ENCODE measurements at regions not wholly inside any gene's neighbourhood (a gene's known extent, or its start where the extent isn't known, plus 50 kb on each side); places are given as distances from the start of the nearest gene placed in this dataset.

DNA sequence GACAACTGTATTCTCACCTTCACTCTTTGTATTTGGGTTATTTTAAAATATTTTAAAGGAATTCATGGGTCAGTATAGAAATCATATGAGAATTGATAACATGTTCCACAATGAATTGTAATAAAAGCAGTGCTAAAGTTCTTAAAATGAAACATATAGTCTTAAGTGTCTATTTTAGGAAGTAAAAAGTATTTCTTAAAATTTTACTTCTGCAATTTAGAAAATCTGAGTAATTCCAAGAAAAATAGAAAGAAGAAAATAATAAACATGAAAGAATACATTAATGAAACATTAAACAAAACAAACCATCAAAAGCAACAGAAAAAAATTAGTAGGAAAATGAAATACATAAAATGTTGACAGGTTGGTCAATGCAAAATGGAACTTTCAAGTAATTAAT is 332.4 kb downstream of the ETS1 start:
- no peak for FAIRE-seq

DNA sequence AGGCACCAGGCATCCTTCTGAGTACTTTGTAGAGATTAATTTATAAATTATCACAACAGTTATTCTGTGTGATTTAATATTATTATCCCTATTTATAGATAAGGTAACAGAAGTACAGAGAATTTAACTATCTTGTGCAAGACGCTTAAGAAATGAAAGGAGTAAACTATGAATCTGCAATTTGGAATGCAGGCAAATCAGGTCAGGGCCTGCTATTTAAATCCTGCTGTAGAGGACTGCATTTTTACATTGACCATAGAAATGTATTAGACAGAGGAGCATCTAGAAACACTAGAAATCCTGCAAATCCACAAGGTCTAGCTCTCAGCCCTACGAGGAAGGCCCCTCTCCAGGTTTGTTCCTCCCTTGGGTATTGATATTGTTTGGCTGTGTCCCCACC is 336.2 kb downstream of the ETS1 start:
- FAIRE-seq: no peak

DNA sequence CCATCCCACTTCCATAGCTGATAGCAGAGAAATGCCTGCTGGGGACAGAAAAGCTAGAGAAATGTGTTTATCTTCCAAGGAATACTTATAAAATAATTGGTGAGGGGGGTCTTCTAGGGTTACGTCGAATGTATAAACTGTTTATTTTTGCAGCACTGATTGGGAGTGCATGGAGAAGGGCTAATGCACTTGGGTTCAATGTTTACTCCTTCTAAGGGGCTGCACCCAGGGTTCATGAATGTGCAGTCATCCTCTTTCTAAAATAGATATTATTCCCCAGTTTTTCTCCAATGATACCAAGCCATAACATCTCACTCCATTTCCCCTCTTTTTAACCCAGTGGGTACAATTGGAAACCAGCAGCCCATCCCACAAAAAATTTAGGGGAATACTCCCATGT is 336.9 kb downstream of the ETS1 start:
- no peak for FAIRE-seq

DNA sequence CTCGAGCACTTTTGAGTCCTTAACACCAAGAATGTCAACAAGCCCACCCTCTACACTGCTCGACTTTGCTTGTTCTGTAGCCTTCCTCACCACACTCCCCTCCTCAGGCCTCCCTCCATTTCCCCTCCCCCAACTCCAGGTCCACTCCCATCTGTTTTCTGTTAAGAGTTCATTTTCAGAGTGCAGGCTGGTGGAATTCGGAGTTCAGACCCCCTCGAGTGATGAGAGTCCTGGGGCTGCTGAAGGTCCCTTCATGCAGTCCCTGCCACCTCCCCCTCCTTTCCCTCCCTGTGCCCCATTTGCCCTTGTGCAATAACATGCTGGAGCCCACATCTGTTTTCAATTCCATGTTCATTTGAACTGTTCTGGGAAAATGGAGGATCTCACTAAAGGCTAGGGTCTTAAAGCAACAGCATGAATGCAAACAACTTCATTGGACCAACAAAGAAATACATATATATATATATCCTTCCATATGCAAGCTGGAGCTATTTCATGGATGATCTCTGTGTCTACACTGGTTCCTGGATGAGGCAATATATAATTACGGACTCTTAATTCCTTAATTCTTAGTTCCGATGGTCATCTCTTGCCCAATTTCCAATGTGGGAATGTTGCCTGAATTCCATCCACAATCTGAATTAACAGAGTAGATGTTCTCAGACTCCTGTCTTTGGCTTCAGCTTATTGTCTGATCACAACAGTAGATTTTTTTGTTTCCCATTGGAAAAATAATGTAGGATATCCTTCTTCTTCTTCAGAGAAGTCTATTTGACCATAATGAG is 340.4 kb downstream of the ETS1 start:
- FAIRE-seq: no peak

DNA sequence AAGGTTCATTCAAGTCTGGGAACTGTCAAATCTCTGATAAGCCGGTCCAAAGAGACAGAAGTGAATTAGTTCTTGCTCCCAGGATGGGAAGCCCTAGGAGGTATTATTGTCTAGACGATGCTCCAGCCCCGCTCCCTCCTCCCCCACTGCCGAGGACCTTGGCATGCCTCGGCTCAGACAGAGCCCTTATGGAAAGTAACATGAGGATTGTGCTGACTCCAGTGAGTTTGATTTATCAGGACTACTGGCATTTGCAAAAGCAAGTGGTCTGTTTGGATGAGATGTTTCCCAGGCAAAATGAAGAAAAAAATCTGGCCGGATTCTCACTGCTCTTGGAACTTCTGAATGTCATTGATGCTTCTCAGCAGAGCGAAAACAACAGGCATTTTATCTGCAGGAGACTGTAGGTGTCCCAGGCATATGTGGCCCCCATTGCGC is 341.0 kb downstream of the ETS1 start:
- FAIRE-seq: no peak

DNA sequence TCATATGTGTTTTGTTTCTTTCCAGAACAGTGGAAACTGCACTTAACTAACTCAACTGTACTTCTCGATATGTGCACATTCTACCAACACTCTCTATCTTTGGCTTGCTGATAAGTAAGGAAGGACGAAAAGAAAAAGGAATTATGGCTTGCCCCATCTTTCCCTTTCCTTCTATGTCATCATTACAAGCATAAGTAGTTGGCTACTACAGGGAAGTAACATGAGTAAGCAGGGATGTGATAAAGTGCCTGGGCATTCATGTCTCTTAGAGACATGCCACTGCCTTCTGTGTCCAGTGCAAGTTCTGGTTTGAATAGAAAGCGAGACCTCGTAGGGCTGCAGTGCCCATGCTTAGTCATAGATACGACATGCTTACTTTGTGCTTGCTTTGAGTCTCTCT is 342.5 kb downstream of the ETS1 start:
- no peak for FAIRE-seq

DNA sequence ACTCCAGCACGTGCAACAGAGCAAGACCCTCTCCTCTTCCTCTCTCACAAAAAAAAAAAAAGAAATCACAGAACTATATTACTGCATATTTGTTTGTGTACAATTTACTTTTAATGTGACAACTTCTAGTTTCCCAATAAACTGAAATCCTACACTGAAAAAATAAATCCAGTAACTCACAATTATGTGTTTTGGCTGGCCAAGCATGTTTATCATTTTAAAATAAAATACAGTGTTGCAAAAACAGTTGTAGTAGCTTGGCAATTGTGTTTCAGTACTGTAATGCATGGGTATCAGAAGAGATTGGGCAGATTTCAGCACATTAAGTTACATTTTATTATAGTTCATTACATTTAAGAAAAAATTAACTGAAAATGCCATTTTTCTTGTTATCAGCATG is 344.9 kb downstream of the ETS1 start:
- no peak for FAIRE-seq

DNA sequence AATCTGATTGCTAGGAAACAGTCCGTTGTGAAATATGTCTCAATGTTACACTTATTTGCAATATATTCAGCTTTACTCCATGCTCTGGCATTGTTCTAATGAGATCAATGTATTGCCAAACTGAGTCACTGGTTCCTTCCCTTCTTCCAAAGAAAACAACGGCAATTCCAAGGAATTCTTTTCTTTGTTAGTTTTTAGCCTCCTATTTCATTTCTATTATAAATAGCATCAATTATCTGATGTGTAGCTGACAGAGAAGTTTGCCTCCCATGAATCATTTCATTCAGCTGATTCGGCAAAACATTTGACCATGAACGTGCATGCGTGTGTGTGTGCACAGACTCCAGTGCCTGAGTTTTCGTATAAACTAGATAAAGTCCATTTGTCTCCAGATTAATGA is 346.8 kb downstream of the ETS1 start:
- no peak for FAIRE-seq

DNA sequence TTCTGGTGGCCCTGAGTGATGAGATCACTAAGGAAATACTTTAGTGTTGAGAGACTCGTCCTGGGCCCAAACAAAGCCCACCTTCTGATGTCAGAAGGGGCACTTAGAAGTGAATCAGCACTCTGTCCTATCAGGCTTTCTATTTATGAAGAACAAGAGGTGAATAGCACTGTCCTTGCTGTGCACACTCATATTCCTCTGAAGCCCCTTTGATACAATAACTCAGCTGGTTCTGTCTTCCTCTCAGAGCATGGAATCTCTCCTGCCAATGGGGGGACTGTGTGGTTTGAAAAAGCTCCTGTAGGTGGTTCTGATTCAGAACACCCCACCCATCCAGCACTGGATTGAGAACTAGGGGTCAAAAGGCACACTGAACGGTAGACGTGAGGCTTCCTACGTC is 348.1 kb downstream of the ETS1 start:
- no peak for FAIRE-seq

DNA sequence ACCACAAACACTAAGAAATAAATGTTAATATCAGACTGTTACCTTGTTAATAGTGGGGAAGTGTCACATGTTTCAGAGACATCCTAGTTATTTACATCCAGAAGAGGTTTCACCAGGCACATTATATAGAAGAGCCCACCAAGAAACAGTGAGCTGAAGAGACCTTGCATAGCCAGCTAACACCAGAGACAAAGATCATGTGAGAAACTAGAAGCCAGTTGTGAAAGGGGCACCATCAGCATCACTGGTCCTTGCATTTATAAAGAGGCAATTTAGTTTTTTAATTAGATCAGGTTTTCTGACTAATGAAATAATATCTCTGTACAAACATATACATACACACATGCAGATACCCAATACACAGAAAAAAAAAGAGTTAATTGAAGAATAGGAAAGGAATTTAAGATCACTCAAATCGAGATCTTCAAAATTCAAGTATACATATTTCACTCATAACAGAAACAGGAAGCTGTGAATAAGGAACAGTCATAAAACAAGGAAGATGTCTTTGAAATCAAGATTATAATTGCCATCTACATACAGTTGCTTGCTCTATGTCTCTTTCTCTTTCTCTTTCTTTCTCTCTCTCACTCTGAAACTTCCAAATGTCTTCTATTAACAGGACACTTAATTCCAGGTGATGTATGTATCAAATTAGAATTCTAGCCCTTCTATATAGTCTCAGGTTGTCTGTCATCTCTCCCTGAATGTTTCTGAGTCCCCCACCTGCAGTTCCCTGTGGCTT is 348.7 kb downstream of the ETS1 start:
- FAIRE-seq: no peak

DNA sequence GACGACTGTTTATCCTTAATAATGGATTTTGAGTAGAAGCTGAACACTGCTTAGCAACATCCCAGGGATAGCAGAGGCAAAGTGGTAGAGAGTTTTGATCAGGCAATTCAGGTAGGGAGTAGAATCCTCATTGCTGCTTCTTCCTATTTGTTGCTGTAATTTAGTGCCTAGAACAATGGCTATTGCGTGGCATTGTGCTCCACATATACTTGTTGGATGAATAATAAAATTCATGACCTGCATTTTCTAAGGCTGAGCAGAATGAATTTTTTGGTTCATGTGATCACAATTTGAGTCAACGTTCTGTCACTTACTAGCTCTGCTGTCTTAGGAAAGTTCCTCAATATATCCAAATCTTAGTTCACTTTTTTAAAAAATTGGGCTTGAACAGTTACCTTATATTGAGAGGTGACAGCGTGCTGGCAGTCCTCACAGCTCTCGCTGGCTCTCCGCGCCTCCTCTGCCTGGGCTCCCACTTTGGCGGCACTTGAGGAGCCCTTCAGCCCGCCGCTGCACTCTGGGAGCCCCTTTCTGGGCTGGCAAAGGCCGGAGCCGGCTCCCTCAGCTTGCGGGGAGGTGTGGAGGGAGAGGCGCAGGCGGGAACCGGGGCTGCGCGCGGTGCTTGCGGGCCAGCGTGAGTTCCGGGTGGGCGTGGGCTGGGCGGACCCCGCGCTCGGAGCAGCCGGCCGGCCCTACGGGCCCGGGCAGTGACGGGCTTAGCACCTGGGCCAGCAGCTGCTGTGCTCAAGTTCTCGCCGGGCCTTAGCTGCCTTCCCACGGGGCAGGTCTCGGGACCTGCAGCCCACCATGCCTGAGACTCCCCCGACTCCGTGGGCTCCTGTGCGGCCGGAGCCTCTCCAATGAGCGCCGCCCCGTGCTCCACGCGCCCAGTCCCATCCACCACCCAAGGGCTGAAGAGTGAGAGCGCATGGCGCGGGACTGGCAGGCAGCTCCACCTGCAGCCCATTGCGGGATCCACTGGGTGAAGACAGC is 350.6 kb downstream of the ETS1 start:
- FAIRE-seq: no peak

DNA sequence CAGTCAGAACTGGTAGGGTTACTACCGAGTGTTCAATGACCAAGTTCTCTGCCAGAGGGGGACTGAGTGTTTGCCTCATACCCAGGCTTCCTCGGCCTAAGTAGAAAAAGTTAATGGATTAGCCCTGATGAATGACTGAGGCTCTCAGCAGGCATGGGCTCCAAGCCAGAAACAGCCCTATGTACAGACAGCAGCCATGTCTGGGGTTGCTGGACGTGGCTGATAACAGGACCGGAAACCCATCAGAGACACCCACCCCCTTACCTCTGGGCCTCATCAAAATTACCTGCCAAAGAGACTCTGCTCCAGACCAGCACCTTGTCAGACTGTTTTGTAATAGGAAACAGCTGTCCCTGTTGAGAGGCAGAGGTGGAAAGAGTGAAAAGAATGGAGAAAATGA is 351.4 kb downstream of the ETS1 start:
- no peak for FAIRE-seq

DNA sequence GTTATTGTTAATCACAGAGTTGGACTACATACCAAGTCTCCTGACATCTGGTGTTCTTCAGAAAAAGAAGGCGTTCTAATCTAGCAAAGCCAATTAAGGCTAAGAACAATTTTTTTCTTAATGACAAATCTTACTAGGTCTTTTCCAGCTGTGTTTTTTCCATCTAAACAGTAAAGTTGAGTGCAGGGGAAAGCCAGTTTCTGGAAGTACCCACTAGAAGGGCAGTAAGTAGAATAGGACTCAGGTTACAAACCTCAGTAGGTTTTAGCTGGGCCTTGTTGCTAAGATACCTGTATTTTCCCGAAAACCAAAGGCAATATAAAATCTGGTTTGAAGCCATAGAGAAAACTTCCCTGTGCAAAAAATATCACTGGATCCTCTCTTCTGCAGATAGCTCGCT is 351.9 kb downstream of the ETS1 start:
- no peak for FAIRE-seq

DNA sequence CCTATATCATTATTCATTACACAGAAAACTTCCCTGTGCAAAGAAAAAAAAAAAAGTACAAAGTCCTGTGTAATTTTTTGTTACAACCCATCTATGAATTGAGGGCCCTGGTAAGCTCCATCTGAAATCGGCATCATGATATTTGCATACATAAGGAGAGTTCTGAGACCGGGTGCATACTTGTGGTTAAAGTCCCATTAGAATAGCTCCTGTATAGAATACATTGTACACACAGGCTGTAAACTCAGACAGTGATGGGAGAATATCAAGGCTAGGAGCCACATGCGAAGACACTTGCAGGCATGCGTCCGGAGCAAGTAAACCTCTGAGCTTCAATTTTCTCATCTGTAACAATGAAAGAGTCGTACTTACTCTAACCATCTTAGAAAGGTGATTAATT is 353.2 kb downstream of the ETS1 start:
- no peak for FAIRE-seq

DNA sequence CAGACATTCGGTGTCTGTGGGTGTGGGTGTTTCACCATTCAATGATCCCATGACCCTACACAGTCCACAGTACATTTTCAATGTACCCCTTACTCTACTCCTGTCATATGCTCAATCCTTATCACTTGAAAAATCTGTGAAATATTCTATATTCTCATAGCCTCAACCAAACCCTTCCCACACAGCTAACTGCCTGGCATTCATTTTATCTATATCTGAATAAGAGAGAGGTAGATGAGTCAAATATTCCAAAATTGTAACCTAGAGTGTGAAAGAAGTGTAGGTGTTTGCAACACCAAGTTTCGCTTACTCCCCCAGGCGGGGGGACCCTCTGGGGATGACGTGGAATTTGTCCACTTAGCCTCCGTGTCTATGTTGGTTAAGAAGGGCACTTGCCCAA is 354.8 kb downstream of the ETS1 start:
- no peak for FAIRE-seq

DNA sequence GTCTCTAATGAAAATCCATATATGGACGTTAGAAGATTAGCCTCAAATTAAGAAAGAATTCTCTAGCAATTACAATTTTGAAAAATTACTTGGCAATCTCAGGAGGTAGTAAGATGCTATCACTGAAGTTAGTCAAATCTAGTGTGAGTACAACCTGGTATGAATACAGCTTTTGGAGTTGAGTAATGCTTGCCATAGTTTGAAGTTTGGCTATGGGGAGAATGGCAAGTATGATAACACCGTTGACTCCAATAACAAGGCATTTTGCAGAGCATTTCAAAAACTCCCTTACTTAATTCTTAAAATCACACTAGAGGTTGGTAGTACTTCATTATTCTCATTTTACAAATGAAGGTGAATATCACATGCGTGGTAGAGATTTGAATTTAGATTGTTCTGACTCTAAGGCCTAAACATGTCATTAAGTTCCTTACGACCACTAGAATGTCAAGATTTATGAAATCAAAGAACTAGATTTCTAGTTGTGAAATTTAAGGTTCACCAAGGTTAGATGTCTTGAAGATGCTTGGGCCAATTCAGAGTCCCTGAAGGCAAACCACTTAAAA is 355.4 kb downstream of the ETS1 start:
- FAIRE-seq: no peak

DNA sequence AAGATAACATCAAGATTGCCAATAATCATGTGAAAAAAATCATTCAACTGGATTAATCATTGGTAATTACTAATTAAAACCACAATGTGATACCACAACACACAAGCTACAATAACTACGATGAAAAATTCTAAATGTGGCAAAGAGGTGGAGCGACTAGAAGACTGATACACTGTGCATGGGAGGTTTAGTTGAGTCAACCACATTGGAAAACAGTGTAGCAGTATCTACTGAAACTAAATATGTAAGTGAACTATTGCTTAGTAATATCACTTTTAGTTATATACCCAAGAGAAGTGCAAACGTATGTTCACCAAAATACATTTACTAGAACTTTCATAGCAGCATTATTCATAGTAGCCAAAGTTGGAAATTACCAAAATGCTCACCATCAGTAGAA is 359.9 kb downstream of the ETS1 start:
- no peak for FAIRE-seq

DNA sequence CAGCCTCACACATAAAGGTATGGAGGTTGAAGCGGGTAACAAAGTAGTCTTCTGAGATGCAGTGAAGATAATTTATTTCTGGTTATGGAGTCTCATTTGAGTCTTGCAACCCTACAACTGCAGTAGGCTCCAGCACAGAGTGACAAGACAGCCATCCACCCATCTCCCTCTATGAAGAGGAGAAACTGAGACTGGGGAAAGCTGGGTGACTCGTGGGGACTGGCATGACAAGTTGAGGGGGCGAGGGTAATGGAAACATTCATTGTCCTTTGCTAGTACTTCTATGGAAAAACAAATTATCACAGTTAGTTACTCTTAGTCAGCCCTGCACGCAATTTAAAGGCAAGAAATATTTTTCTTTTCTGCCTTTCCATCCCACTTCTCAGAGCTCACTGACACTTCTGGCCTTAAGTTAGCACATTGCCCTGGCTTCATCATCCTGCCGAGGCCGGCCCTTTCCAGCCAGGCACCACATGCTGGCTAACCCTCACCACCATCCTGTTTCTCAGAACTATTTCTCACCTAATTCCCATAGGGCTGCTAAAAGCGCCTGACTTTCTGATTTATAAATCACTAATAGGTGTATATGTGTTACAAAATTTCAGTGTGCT is 361.1 kb downstream of the ETS1 start:
- no peak for FAIRE-seq

DNA sequence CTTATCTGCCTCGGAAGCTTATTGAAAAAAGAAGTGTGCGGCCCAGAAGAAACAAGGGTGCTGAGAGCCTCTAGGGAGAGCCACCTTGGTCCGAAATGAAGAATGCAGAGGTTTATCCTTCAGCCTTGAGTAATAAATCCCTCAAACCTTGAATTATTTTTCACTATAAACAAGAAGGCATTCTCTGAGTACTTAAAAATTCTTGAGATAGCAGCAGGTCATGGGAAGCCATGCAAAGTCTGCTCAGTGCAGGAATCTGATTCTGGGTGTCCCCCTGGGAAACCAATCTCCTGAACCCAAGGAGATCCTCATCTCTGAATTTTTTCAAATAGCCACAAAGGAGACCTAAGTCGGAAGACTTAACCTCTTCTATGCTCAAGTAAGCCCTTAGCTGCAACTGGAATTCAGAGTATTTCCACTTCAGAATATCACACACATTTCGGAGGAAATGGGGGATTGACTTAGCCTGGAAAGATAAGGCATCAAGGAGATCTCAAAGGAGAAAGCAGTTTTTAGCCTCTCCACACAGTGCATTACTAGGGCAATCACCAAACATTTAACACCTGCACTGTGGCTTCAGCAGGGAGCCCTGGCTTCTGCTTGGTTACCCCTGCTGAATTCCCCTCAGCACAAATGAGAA is 365.0 kb downstream of the ETS1 start:
- no peak for FAIRE-seq

DNA sequence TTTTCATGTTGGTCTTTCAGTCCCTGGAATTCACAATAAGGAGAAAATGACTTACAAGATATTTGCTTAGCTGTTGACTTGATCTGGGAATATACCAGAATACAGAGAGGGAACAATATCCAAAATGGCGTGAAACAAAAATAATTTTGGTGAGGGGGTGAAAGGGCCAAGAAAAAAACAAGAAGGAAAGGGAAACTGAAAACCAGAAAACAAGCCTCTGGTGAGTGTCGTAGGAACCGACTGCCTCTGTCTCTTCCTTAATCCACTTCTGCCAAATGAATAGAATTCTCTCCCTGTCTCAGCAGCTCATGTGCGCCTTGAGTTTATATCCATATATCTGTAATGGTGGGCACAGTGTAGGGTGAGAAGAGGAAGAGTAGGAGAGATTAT is 367.6 kb downstream of the ETS1 start:
- no peak for FAIRE-seq

DNA sequence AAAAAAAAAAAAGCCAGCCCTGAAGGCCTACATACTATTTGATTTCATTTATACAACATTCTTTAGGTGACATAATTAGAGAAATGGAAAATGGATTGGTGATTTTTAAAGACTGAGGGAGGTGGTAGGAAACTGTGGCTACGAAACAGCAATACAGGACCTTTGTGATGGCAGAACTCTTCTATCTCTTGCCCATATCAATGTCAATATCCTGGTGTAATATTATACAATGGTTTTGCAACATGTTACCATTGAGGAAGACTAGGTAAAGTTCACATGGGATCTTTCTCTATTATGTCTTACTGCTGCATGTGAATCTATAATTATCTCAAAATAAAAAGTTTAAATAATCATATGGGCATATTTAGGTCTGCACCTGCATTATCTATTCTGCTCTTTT is 371.2 kb downstream of the ETS1 start:
- no peak for FAIRE-seq
